Ecto neural progenitor cell (in vitro differentiated cells): ENCODE measurements at regions not wholly inside any gene's neighbourhood (a gene's known extent, or its start where the extent isn't known, plus 50 kb on each side); places are given as distances from the start of the nearest gene placed in this dataset.

Source experiments
- DNase-seq: peaks from one replicate; pipeline ENCODE4 v3.0.0-alpha.2; 2018; ENCODE audit warnings: low spot score

DNA sequence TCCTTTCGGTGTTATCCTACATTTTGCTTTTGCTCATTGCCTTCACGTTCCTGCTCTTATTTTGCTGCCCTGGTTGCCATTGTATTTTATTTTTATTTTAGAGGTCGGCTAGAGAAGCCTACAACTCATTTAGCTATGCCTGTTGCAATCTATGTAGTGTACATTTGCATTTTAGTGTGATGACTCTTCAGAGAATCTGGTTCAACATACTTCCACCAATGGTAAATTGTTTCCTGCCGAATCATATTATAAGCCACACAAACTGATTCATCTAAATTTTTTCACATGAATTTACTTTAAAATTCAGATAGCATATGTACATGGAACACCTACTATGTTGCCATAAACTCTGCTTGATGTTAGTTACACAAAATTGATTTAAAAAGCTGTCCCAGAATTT is 1596.9 kb downstream of the PLA2G4A start:
- DNase-seq = no peak

DNA sequence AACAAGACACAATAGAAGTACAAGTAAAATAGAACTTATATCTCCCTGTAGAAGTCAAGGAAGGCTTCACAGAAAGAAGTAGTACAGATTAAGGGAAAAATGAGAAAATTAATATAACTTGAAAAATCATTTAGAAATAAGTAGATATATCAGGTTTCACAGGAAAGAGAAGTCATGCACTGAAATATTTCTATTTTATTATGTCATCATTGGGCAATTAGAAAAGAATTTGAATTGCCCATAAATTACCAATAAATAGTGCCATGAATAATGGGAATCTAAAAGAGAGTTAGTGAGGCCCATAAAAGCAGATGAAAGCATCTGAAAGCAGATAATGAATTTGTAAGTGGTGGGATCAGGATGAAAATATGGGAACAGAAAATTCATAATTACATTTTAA is 1597.8 kb downstream of the PLA2G4A start:
- no peak for DNase-seq

DNA sequence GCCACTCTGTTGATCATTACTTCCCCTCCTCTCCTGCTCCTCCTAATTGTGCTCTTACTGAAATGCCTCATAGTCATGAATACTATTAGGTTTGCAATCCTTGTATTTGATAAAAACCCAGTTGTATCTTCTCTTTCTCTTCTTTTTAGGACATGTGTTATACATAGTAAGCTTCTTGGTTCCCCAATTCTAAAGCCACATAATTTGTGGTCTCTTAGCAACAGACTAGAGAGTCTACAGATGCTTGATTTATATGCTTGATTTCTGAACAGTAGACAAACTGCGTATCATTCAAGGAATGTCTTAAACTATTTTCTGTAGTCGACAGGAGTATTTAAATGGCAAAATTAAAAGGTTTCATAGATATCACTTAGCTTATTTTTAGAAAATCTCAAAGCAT is 1598.9 kb downstream of the PLA2G4A start:
- DNase-seq = no peak

DNA sequence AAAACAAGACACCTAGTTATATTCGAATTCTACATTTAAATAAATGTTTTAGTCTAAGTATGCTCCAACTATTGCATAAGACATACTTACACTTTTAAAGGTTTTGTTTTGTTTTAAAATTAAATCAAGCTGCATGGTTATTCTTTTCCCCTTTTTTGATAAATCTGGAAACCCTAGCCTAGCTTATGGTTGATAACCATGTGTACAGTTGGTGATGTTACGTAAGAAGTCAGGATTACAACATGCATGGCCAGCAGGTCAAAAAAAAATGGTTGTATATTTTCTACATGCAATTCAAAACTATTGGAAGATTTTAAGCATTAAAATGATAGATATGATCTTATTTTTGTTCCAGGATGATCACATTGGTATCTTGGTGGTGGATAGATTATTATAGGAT is 1600.6 kb downstream of the PLA2G4A start:
- no peak for DNase-seq

DNA sequence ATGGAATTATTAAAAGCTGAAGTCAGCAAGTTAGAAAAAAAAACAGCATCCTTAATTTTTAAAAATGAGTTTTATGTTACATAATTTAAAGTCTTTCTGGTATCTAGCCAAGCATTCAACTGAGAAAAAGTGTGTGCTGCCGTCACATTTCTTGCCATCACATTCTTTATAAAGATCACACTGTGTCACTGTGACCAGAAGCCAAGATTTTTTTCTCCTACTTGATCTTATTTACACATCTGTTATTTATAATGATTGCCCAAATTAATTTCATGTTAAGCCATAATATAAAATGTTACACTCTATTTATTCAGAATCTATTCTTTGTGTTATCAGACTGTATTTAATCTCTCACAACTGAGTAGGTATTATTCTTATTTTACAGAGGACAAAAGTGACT is 1603.7 kb downstream of the PLA2G4A start:
- no peak for DNase-seq

DNA sequence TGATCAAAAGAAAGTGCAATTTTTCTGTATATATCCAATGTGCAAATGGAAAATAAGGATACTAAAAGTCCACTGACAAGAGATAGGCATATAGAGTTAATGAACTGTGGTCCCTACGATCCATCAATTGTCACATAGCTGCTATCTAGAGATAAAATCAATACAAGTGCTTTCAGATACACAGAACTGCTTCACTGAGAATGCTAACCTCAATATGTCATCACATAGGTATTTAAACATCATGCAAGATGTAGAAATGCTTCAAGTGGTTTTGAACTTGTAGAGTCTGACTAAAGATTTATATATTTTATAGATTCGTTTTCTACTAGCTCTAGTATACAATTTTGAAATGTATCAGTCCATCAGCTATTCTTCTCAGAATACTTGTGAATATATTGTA is 1604.7 kb downstream of the PLA2G4A start:
- no peak for DNase-seq

DNA sequence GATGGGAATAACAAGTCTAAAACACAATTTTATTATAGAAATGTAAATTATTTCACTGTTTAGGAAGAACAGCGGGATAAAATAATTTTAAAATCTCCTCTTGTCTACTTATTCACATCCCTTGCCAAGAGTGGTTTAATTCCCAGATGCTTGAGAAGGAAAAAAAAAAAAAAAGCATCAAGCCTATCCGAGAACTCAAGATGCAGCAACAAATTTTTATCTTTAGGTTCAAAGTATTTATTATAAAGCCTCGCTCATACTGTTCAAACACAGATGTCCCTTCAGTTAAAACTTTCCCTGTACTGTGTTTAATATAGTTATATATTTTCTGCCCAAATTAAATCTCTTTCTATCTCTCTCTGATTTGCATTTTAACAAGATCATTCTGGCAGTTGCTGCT is 1615.8 kb downstream of the PLA2G4A start:
- no peak for DNase-seq

DNA sequence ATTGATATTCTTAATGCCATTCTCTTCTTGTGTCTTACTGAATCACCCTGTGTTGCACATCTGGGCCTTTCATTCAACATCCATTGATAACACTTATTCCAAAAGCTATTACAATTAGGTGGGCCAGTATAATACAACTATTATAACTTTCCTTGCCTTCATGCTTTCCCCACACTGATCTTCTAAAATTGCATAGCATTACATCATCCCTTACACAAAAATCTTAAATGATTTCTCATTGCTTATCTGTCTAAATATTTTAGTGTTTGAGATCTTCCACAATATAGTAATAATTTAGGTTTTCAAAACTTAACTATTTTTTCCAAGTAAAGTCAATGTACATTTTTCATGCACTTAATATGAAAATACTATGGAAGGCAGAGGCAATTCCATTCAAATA is 1634.1 kb downstream of the PLA2G4A start:
- DNase-seq = no peak

DNA sequence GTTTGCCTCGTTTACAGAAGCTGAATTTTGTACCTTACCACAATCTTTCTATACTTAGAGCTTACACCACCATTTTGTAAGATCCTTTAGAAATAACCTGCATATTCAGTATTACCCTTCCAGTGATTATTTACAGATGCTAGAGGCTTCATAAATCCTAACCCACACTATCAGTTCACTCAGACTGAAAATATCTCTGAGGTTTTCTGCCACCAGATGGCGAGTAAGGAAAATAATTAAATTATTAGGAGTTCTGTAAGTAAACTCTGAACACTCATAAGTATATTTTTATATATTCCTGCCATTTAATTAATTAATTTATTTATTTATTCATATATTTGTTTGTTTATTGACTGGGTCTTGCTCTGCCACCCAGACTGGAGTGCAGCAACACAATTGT is 1635.2 kb downstream of the PLA2G4A start:
- no peak for DNase-seq

DNA sequence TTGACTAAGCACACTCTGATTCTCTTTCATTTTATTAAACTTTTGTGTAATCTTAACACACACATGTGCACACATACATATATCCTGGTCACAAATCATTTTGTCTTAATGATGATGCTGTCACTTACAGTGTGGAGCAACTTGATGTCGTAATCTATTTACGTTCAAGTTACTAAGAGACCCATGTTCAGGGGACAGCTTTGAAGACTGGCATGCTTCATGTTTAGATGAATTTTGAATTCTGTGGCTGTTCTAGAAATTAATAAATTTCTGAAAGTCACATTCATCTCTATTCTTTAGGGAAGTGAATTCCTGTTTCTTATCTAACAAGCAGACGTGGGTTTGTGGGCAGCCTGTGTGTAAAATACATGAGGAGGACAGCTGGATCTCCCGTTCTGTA is 1637.8 kb downstream of the PLA2G4A start:
- DNase-seq = no peak

DNA sequence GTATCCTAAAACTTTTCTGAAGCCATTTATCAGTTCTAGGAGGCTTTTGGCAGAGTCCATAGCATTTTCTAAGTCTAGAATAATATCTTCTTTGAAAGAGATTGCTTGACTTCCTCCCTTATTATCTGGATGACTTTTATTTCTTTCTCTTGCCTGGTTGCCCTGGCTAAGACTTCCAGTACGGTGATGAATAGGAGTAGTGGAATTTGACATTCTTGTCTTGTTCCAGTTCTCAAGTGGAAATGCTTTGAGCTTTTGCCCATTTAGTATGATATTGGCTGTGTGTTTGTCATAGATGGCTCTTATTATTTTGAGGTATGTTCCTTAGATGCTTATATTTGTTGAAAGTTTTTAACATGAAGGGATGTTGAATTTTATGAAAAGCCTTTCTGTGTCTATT is 1647.9 kb downstream of the PLA2G4A start:
- no peak for DNase-seq

DNA sequence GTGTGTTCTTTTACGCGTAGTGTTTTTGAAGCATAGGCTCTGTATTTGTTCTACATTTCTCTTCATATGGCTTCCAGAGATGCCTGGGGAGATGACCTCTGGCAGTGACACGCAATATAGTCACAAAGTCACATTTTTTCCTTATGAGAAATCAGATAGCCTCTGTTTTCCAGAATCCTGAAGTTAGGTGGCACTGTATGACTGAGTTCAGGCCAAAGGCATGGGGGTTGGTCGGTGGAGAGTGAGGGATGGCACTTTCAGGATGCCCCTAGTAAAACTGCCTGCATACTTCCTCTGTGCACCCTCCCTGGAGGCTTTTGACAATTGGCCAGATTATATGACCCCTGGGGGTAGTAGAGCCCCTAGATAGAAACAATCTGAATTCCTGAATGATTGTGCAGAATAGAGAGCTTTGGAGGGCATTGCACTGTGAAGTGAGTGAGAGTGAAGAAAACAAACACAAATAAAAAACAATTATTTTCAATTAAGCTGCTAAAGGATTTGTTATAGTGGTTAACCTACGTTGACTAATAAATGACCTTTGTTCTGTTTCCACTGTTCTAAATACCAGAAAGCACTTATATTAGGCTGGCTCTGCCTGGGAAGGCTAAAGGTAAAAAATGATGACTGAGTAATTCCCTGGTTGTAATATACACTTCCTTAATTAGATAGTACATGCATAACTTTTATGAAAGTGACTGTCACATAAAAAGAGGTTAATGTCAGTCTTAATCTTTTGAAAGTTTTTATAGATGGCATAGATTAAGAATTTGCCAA is 1660.8 kb downstream of the PLA2G4A start:
- DNase-seq = no peak

DNA sequence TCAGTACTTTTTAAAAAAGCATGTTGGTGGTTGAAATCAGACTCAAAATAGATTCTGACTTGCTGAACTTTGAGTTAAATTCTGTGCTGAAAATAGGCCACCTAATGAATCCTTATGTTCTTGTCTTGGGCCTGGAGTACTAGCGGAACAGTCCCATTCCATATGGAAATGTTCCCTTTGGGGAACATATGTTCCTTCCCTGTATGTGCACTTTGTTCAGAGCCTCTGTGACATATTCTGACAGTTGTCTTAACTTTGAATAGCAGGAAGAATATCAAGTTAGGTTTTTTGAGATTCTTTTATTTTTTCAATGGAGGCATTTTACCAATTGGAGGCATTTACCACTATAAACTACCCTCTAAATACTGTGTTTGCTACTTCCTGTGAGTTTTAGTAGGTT is 1667.8 kb downstream of the PLA2G4A start:
- DNase-seq = no peak

DNA sequence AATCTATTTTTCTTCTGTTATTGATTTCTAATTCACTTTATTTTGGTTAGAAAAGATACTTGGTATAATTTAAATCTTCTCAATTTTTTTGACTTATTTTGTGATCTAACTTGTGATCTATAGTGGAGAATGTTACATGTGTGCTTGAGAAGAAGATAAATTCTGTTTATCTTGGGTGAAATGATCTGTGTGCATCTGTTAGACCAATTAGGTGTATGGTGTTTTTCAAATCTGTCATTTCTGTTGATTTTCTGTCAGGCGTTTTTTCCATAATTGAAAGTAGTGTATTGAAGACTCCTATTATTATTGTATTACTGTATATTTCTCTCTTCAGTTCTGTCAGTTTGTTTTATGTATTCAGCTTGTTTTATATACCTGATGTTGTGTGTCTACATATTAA is 1668.3 kb downstream of the PLA2G4A start:
- no peak for DNase-seq

DNA sequence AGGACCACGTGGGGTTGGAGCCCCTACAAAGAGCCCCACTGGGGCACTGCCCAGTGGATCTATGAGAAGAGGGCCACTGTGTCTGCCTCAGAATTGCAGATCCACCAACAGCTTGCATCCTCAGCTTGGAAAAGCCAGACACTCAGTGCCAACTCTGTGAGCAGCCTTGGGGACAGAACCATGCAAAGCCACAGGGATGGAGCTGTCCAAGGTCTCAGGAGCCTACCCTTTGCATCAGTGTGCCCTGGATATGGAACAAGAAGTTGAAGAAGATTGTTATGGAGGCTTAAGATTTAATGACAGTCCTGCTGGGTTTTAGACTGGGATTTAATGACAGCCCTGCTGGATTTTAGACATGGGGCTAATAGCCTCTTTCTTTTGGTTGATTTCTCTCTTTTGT is 1670.9 kb downstream of the PLA2G4A start:
- DNase-seq = no peak

DNA sequence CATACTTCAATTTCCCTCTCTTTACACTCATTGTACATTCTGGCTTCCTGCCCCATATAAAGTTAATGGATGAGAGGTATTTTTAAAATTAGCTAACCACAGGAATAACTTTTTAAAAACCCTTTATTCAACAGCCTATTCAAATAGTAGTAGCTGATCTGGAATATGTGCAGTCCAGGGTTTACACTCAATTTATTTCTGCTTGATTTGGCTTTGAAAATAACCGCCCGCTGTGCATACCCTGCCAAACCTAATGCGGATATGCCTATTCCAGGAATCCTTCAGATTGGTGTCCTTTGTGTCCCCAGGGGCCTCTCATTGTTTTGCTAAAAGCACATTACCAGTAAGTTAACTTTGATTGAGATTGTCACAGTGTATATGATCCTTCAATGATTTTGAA is 1686.2 kb downstream of the PLA2G4A start:
- no peak for DNase-seq

DNA sequence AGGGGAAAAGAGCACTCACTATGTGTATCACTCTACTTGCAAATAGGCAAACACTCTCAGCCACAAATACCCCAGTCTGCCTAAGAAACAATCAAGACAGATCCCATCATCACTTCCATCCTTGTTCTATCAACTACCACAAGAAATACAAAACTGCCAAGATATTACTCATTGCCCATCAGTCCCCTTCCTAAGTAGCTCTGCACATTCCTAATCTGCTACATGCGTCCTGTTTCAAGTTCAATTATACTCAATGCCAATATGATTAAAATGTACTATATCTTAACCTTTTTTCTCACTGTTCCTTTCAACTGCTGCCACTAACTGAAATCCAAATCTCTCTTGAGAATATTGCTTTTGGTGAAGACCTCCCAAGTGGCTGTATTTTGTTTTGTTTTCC is 1688.4 kb downstream of the PLA2G4A start:
- no peak for DNase-seq

DNA sequence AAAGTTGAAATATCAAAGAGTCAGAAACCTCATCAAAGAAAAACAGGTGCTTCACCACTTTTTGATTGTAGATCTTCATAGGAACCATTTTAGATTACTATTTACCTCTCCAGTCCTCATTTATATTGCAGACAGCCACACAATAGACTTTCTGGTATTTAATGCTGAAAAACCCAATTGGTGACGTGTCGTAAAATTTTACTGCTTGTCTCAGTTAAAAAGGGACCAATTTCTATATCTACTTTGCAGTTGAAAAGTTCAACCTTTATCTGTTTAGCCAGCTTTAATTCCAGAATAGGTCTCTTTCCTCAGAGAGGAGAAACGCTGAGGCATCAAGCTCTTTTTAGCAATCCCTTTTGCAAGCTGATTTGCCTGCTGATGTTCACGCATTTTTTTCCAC is 1722.4 kb downstream of the PLA2G4A start:
- DNase-seq = no peak

DNA sequence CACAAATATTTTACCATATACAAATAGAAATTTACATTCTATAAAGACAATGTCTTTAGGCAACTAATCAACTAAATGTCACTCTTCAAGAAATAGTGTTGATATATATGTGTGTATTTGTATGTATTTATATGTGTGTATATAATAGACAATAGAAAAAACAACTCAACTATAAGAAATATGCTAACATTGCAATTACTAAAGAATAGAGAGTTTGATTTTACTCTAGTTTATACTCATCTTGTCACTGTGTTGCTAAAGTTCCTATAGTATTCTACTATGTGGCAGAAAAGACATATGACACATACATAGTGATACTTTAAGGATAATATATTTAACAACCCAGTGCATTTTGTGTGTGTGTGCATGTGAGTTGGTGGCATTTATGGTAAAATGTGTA is 1728.3 kb downstream of the PLA2G4A start:
- DNase-seq = no peak

DNA sequence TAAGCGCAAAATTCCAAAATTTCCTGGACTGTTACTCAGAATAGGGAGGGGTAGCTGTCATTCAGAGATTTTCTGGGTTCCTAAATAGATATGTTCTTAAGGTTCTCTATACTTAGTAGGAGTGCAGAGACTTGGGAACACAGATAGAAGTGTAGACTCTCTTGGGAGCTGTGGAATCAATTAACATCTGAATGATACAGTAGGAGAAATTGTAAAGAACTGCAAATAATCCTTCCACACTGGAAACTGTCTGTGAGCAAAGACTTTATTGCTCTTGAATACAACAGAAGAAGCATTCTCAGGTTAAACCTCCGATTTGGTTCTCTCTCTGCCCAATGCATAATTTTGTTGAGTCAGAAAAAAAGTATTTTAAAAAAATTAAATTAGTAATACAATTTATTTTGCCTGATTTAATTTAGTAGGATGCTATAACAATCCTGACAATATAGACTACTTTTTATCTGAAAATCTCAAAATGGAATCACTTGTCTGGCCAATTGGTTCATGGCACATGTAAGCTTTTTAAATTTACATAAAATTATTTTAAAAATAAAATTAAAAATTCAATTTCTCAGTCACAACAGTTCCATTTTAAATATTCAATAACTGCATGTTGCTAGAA is 1754.3 kb downstream of the PLA2G4A start:
- DNase-seq = no peak

DNA sequence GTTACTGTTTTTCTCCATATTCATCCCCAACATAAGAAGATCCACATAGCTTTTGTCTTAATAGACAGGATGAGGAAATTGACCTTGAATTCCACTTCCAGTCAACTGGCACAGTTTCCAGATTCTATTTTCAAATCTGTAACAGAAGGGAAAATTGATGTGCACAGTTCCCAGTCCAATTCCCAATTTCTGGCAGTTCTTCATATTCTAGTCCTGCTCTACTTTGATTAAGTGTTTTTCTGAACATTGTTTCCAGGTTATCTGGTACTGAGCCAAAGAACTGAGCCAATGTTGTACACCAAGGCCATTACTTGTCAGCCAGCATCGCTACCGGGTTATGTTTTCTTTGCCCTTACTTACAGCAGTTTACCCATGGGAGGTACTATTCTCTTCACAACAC is 1755.4 kb downstream of the PLA2G4A start:
- no peak for DNase-seq

DNA sequence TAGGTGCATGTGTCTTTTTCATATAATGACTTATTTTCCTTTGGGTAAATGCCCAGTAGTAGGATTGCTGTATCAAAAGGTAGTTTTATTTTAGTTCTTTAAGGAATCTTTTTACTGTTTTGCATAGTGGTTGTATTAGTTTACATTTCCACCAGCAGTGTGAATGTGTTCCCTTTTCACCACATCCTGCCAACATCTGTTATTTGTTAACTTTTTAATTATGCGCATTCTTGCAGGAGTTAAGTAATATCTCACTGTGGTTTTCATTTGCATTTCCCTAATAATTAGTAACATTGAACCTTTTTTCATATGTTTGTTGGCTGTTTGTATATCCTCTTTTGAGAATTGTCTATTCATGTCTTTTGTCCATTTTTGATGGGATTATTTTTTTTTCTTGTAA is 1761.9 kb downstream of the PLA2G4A start:
- DNase-seq = no peak

DNA sequence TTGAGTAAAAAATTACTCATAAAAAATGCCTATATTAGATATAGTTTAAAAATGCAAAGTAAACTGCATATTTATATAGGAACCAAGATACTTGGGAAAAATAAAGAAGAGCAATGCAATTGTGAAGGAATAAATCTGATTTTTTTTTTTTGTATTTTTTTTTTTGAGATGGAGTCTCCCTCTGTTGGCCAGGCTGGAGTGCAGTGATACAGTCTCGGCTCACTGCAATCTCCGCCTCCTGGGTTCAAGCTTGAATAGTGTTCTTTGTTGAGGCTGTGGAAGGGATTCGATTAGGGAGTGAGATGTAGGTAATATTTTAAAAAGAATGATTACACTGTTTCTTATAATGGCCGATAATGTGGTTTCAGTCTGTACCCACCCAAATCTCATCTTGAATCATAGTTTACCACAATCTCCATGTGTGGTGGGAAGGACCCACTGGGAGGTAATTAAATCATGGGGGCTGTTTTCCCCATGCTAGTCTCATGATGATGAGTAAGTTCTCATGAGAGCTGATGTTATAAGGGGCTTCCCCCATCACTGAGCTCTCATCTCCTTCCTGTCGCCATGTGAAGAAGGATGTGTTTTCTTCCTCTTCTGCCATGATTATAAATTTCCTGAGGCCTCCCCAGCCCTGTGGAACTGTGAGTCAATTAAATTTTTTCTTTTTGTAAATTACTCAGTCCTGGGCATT is 1765.9 kb downstream of the PLA2G4A start:
- no peak for DNase-seq

DNA sequence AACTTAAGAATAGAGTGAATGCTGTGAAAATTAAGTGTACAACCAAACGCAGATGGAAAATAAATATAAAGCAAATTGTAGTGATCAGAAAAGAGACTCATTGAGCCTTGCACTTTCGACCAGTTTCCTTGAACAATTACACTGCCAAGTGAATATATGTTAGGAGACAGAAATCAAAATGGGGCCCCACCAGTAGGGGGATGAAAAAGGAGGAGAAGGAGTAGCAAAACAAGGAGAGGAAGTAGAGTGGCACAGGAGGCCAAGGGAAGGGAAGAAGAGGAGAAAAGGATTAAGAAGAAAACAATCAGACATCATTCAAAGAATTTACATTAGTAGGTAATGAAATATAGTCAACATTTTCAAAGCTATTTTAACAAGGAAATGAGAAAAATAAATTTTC is 1770.6 kb downstream of the PLA2G4A start:
- DNase-seq = no peak
